ENCODE measurements at regions not wholly inside any gene's neighbourhood (a gene's known extent, or its start where the extent isn't known, plus 50 kb on each side); places are given as distances from the start of the nearest gene placed in this dataset.

GRCh38 chr3:7793786-7794185, 707.8 kb upstream of the LMCD1 start:
- no peak for DNase-seq

GRCh38 chr3:7798276-7798675, 703.3 kb upstream of the LMCD1 start:
- no peak for DNase-seq

GRCh38 chr3:7800006-7800780, 701.4 kb upstream of the LMCD1 start:
- DNase-seq, result no peak

GRCh38 chr3:7812490-7812889, 689.1 kb upstream of the LMCD1 start:
- no peak for DNase-seq

GRCh38 chr3:7813365-7813764, 688.3 kb upstream of the LMCD1 start:
- DNase-seq, result no peak

- DNase-seq, result no peak
Observed at GRCh38 chr3:7817239-7817638, 684.4 kb upstream of the LMCD1 start.

GRCh38 chr3:7820969-7821368, 680.7 kb upstream of the LMCD1 start:
- no peak for DNase-seq

GRCh38 chr3:7821858-7822257, 679.8 kb upstream of the LMCD1 start:
- no peak for DNase-seq

- DNase-seq, result no peak
Observed at GRCh38 chr3:7841451-7841850, 660.2 kb upstream of the LMCD1 start.

GRCh38 chr3:7843441-7843840, 658.2 kb upstream of the LMCD1 start:
- no peak for DNase-seq

- no peak for DNase-seq
Observed at GRCh38 chr3:7847021-7847420, 654.6 kb upstream of the LMCD1 start.

- DNase-seq, result no peak
Observed at GRCh38 chr3:7847521-7847920, 654.1 kb upstream of the LMCD1 start.

GRCh38 chr3:7854266-7854665, 647.4 kb upstream of the LMCD1 start:
- no peak for DNase-seq

- DNase-seq, result no peak
Observed at GRCh38 chr3:7854721-7855120, 646.9 kb upstream of the LMCD1 start.

- no peak for DNase-seq
Observed at GRCh38 chr3:7865611-7866010, 636.0 kb upstream of the LMCD1 start.

GRCh38 chr3:7867587-7867986, 634.0 kb upstream of the LMCD1 start:
- no peak for DNase-seq

GRCh38 chr3:7871003-7871560, 630.5 kb upstream of the LMCD1 start:
- no peak for DNase-seq

- no peak for DNase-seq
Observed at GRCh38 chr3:7874116-7874515, 627.5 kb upstream of the LMCD1 start.

- DNase-seq, result no peak
Observed at GRCh38 chr3:7875925-7876324, 625.7 kb upstream of the LMCD1 start.

- peak; percentile 3 for DNase-seq
Observed at GRCh38 chr3:7876741-7877297, 624.8 kb upstream of the LMCD1 start.

- no peak for DNase-seq
Observed at GRCh38 chr3:7877312-7877711, 624.3 kb upstream of the LMCD1 start.

GRCh38 chr3:7879572-7879971, 622.1 kb upstream of the LMCD1 start:
- DNase-seq, result no peak

- no peak for DNase-seq
Observed at GRCh38 chr3:7881946-7882345, 619.7 kb upstream of the LMCD1 start.

GRCh38 chr3:7897655-7898054, 604.0 kb upstream of the LMCD1 start:
- DNase-seq, result no peak

- DNase-seq, result no peak
Observed at GRCh38 chr3:7913283-7913682, 588.3 kb upstream of the LMCD1 start.

Measured in suppressor macrophage treated with lipopolysaccharide for 4 hours (primary cell).